GM10248 (cell line): ENCODE measurements at regions not wholly inside any gene's neighbourhood (a gene's known extent, or its start where the extent isn't known, plus 50 kb on each side); places are given as distances from the start of the nearest gene placed in this dataset.
"Not testable (repeated sequence)": the region's sequence is repeated elsewhere in the genome, so short reads cannot be mapped to it uniquely, and the experiment has no call there.

Experiments
- CTCF ChIA-PET: fragments of 300-600 bp; sonication (Branson Sonifier 250); formaldehyde crosslinking; extraction: SDS; loops from one replicate; lab custom pipeline; 2021; ENCODE audit warnings: antibody characterized with exemption; lab: Yijun Ruan, JAX
- POLR2A ChIA-PET: fragments of 350-650 bp; sonication (Branson Sonifier 250); formaldehyde crosslinking; extraction: SDS; loops from one replicate; lab custom pipeline; 2020; ENCODE audit warnings: antibody characterized with exemption; lab: Yijun Ruan, JAX
- DNase-seq: peaks from one replicate; pipeline ENCODE4 v3.0.0; 2012; ENCODE audit errors: extremely low spot score
- TF ChIP-seq, protein P1 (sequence below): IDR thresholded peaks from 2 replicates; pipeline ENCODE4 v1.5.1; 2012; ENCODE audit warnings: mild to moderate bottlenecking, low read depth; ENCODE audit errors: extremely low read depth, missing control alignments, control extremely low read depth

DNA sequence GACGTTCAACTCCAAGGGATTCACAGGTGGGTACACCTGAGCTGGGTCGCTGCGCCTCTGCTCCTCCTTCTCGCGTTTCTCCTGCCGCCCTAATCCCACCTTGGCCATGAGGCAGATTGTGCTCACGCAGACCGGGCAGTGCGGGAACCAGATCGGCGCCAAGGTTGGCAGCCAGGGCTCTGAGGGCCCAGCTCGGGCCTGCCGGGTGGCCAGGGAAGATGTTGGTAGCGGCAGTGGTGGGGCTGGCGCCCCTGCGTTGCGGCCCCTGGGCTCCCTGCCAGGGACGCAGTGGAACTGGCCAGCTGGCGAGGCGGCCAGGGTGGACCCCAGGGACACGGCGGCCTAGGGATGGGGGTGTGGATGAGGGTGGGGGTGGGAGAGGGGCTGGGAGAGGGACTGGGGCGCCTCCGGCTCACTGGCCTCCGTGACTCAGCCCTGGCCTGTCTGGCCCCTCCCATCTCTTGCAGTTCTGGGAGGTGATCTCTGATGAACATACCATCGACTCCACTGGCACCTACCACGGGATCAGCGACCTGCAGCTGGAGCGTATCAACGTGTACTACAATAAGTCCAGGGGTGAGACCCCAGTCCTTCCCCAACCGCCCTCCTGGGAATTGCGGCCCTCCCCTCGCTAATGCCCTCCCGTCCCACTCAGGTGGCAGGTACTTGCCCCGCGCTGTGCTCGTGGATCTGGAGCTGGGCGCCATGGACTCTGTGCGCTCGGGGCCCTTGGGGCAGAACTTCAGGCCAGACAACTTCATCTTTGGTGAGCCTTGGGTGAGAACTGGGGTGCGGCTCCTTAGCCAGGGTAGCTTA lies 114.9 kb upstream of the ALG10B start:
- DNase-seq: no peak
- TF ChIP-seq, protein P1, sequence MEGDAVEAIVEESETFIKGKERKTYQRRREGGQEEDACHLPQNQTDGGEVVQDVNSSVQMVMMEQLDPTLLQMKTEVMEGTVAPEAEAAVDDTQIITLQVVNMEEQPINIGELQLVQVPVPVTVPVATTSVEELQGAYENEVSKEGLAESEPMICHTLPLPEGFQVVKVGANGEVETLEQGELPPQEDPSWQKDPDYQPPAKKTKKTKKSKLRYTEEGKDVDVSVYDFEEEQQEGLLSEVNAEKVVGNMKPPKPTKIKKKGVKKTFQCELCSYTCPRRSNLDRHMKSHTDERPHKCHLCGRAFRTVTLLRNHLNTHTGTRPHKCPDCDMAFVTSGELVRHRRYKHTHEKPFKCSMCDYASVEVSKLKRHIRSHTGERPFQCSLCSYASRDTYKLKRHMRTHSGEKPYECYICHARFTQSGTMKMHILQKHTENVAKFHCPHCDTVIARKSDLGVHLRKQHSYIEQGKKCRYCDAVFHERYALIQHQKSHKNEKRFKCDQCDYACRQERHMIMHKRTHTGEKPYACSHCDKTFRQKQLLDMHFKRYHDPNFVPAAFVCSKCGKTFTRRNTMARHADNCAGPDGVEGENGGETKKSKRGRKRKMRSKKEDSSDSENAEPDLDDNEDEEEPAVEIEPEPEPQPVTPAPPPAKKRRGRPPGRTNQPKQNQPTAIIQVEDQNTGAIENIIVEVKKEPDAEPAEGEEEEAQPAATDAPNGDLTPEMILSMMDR: no peak
- ChIA-PET CTCF (no interaction called here), POLR2A (no interaction called here)

DNA sequence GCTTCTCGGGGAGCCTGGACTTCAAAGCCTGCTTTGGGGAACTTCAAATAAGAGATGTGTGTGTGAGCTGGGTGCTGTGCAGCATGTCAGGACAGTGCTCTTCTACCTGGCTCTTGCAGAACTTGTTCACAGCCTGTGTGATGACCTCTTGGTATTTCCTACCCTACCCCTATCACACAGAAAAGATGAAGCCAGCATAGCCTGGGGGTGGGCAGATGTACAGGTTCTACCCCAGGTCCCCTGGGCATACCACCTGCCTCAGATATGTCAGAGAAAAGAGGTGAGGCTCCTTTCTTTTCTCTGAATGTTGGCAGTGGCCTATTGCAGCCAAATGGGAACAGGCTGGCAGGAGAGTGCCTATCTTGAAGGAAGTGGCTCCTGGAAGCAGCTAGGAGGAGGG lies 111.7 kb upstream of the ALG10B start:
- ChIA-PET CTCF (no interaction called here), POLR2A (no interaction called here)
- TF ChIP-seq, protein P1: no peak
- DNase-seq: no peak

DNA sequence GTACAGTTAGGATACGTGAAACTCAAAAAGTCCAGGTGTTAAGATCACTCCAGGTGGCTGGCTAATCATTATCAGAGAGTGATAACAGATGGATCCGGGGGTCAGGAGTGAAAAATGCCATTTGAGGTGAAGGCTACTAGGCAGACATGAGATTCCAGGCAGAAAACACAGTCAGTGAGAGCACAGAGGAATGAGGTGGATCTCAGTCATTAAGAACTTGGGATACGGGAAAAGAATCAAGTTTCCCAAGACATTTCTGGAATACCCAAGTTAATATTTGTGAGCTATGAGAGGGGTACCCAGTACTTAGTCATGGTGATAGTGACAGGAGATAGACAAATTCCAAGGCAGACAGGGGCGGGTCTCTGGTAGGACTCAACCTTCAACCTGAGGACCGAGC lies 94.6 kb upstream of the ALG10B start:
- no peak for DNase-seq
- CTCF ChIA-PET: no interaction called here
- TF ChIP-seq, protein P1: no peak
- POLR2A ChIA-PET: no interaction called here

DNA sequence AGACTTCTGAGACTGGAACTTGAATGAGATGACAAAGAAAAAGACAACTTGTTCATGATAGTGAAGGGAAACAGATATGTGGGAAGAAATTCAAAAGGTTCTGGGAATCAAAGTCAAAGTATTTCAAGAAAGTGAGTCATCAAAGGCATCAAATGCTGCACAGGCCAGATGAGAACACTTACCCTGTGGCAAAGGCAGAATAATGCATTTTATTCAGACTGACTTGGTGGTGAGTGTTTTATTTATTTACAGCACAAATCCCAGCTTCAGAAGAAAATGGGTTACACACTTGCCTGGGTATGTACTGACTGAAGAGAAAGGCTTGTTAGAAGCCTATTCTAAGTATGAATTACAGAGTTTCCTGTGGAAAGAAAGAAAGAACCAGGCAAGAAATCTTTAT lies 78.2 kb upstream of the ALG10B start:
- CTCF ChIA-PET, POLR2A ChIA-PET, DNase-seq: not testable (repeated sequence)

DNA sequence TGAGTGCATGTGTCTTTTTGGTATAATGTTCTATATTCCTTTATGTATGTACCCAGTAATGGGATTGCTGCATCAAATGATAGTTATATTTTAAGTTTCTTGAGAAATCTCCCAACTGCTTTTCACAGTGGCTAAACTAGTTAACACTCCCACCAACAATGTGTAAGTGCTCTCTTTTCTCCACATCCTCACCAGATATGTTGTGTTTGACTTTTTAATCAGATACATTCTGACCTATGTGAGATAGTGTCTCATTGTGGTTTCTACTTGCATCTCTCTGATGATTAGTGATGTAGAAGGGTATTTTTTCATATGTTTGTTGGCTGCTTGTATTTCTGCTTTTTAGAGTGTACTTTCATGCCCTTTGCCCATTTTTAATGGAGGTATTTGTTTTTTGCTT lies 62.8 kb upstream of the ALG10B start:
- no peak for DNase-seq
- CTCF ChIA-PET: no interaction called here

DNA sequence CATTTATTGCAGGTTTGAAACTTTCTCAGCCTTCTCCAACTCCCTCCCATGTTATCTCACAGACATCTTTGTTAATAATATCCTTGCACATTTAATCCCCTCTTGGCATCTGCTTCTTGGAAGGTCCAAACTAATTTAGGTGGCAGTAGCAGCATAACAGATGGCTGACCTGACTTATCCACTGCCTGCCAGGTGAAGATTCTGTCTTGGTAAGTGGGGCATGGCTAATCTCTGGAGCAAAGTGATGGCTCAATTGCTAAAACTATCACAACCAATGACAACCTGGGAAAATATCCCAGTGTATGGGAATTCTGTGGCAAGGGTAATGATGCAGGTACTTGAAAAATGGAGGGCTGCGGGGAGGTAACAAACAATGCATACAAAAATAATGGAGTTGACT lies 58.2 kb upstream of the ALG10B start:
- ChIA-PET POLR2A (no interaction called here), CTCF (no interaction called here)
- TF ChIP-seq, protein P1: no peak
- DNase-seq: no peak

More for the DNA sequence above, 62.8 kb upstream of the ALG10B start:
- TF ChIP-seq, protein P1: no peak
- POLR2A ChIA-PET: no interaction called here
